ENCODE measurements at regions not wholly inside any gene's neighbourhood (a gene's known extent, or its start where the extent isn't known, plus 50 kb on each side); places are given as distances from the start of the nearest gene placed in this dataset.

DNA sequence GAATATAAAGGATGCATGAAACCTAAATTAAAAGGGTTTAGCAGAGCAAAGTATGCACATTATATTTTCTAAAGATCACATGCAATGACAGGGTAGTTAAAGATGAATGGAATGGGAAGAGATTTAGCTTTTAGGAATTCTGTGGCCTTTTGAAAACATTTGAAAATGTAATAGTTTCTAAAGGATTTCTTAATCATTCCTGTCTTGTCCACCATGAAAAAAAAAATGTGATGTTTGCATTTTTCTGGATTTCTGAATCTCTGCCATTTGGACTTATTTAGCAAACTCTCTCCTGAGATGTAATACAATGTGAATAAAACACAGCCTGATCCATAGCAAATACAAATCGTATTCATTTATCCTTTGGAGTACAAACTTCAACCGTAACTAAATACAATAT lies 126.6 kb upstream of the RAB11FIP2 start:
- TF ChIP-seq, protein P1, sequence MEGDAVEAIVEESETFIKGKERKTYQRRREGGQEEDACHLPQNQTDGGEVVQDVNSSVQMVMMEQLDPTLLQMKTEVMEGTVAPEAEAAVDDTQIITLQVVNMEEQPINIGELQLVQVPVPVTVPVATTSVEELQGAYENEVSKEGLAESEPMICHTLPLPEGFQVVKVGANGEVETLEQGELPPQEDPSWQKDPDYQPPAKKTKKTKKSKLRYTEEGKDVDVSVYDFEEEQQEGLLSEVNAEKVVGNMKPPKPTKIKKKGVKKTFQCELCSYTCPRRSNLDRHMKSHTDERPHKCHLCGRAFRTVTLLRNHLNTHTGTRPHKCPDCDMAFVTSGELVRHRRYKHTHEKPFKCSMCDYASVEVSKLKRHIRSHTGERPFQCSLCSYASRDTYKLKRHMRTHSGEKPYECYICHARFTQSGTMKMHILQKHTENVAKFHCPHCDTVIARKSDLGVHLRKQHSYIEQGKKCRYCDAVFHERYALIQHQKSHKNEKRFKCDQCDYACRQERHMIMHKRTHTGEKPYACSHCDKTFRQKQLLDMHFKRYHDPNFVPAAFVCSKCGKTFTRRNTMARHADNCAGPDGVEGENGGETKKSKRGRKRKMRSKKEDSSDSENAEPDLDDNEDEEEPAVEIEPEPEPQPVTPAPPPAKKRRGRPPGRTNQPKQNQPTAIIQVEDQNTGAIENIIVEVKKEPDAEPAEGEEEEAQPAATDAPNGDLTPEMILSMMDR (IDR thresholded peaks at IDR 0.05; ENCODE audit: insufficient read depth, low read length), result no peak
- TF ChIP-seq POLR2AphosphoS5 (IDR thresholded peaks at IDR 0.05; ENCODE audit: low read depth), result no peak
- no peak for TF ChIP-seq REST (IDR thresholded peaks at IDR 0.05; ENCODE audit: insufficient replicate concordance, low read depth)

Data from HL-60 (cell line).